ENCODE measurements at regions not wholly inside any gene's neighbourhood (a gene's known extent, or its start where the extent isn't known, plus 50 kb on each side); places are given as distances from the start of the nearest gene placed in this dataset.
"Not testable (repeated sequence)": the region's sequence is repeated elsewhere in the genome, so short reads cannot be mapped to it uniquely, and the experiment has no call there.

DNA sequence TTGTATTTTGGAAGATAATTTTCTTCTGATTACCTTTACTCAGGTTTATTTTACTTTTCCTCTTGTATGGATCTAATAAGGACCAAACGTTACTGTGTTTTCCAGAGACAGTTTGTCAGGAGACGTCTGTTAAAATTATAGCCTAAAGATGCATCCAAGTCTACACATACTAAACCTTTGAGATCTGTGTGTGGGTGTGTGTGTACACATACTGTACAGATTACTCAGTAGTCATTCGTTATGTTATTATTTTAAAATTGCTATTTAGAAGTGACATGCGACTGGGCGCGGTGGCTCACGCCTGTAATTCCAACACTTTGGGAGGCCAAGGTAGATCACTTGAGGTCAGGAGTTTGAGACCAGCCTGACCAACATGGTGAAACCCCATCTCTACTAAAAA lies 51.6 kb upstream of the CNTLN start:
- H3K4me3 Mint-ChIP-seq, result no peak overlapping the region
- no peaks in the 10 kb centered on the region for H3K9me3 Mint-ChIP-seq
- no peak overlapping the region for H3K27ac Mint-ChIP-seq
- DNase-seq (no peak), ATAC-seq (no peak)
- no peaks in the 10 kb centered on the region for H3K27me3 Mint-ChIP-seq
- H3K4me1 Mint-ChIP-seq, result no peaks in the 10 kb centered on the region

DNA sequence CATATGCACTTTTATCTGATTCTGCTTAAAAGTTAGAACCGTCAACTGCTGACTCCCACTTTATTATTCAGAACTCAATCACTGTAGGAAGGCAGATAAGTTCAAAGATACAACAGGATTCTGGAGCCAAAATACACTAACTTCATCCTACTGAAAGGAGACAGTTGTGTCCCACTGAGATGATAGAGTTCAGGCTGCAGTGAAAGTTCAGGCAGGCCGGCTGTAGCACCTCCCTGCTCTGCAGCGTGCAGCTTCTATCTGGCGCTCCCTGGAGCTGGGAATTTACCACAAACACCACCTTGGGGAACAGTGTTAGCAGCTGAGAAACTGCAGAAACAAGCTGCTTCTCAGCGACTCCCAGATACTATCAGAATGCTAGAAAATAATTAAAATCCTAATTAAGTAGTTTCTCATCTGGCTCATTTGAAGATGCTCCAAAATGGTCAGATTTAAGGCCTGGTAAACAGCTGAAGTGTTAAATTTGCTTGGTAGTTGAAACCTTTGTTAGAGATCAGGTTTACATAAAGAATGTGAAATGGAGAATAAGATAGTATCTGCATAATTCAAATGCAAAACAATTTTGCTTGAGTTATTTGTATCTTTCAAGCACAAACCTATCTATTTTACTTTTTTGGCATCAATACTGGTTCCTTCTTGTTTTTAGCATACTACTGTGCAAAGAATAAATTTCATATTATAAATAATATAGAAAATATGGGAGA lies 52.3 kb upstream of the CNTLN start:
- DNase-seq, result no peak
- Mint-ChIP-seq H3K9me3 (no peaks in the 10 kb centered on the region), H3K27me3 (no peaks in the 10 kb centered on the region), H3K4me1 (no peaks in the 10 kb centered on the region), H3K27ac (no peak overlapping the region), H3K4me3 (no peak overlapping the region)
- no peak for ATAC-seq

DNA sequence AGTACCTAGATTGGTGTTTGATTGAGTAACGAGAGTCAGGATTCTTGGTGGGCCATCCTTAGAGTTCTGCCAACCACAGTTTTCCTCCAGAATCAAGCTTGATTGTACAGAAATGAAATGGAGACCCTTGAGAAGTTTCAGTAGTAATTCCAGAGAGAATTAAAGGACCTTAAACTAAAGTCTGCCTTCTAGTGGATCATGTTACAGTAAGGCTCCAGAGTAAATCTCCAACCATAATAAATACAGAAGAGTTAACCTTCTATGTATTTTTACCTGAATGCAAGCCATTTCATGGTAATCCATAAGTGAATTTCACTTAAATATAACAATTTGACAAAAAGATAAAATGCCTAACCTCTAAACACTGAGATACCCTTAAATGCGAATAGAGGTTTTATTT lies 53.0 kb upstream of the CNTLN start:
- ATAC-seq, result no peak
- no peak overlapping the region for H3K27ac Mint-ChIP-seq
- H3K27me3 Mint-ChIP-seq, result no peaks in the 10 kb centered on the region
- H3K4me1 Mint-ChIP-seq, result no peaks in the 10 kb centered on the region
- H3K4me3 Mint-ChIP-seq, result no peak overlapping the region
- no peak for DNase-seq
- H3K9me3 Mint-ChIP-seq, result no peaks in the 10 kb centered on the region

DNA sequence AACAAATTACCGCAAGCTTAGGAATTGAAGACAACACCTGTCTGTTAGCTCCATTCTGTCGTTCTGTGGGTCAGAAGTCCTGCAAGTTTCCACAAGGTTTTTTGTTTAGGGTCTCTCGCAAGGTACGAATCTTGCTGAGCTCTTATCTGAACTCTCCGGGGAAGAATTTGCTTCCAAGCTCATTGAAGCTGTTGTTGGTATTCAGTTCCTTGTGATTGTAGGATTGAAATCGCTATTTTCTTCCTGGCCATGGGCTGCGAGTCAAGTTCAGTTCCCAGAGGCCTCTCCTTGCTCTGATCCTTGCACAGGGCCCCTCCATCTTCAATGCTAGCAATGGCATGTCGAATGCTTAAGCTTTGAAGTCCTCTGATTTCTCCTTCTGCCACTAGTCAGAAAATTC lies 53.5 kb upstream of the CNTLN start:
- Mint-ChIP-seq H3K4me1 (no peaks in the 10 kb centered on the region), H3K4me3 (no peak overlapping the region), H3K27ac (no peak overlapping the region), H3K9me3 (no peaks in the 10 kb centered on the region), H3K27me3 (no peaks in the 10 kb centered on the region)
- no peak for DNase-seq
- no peak for ATAC-seq

DNA sequence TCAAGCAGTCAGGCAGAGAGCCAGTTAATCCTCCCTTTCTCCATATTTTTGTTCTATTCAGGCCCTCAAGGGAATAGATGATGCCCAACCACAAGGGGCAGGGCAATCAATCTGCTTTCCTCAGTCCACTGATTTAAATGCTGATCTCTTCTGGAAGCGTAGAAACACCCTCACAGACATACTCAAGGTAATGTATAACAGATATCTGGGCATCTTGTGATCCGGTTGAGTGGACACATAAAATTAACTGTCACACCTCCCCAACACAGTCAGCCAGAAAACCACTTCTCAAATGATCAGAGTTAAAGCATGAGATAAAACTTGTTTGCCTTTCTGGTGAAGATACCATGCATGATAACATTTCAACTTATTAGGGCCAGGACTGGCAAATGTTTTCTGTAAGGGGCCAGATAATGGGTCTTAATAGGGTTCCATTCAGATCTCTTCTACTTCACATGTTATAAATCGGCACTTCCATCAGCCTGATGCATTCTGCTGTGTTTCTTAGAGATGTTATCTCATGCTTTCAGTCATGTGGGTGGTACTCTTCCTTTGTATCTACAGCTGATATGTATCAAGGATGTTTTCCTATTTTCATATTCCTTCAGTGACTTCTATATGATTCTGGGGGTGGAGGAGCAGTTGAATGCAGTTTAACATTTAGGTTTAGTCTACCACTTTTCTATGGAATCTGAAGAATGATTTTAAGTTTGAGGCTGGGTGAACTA lies 58.9 kb upstream of the CNTLN start:
- H3K27me3 Mint-ChIP-seq, result no peaks in the 10 kb centered on the region
- DNase-seq (no peak), ATAC-seq (no peak)
- H3K9me3 Mint-ChIP-seq, result no peaks in the 10 kb centered on the region
- no peak overlapping the region for H3K27ac Mint-ChIP-seq
- H3K4me1 Mint-ChIP-seq, result no peaks in the 10 kb centered on the region
- no peak overlapping the region for H3K4me3 Mint-ChIP-seq

DNA sequence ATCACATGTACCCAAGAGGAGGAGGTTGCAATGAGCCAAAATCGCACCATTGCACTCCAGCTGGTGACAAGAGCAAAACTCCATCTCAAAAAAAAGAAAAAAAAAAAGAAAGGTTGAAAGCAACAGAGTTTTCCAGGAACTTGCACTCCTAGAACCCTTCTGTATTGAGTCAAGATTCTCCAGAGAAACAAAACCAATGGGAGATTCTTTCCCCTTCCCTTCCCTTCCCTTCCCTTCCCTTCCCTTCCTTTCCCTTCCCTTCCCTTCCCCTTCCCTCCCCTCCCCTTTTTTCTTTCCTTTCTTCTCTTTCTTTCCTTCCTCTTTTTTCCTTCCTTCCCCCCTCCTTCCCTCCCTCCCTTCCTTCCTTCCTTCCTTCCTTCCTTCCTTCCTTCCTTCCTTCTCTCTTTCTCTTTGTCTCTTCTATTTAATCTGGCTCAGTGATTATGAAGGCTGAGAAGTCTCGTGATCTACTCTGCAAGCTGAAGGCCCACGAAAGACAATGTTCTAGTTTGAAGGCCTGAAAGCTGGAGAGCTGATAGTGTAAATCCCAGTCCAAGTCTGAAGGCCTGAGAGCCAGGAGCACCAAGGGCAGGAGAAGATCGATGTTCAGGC lies 59.6 kb upstream of the CNTLN start:
- no peak overlapping the region for H3K27ac Mint-ChIP-seq
- DNase-seq (no peak), ATAC-seq (no peak)
- H3K4me3 Mint-ChIP-seq, result no peak overlapping the region
- H3K9me3 Mint-ChIP-seq, result no peaks in the 10 kb centered on the region
- no peaks in the 10 kb centered on the region for H3K4me1 Mint-ChIP-seq
- H3K27me3 Mint-ChIP-seq, result no peaks in the 10 kb centered on the region

DNA sequence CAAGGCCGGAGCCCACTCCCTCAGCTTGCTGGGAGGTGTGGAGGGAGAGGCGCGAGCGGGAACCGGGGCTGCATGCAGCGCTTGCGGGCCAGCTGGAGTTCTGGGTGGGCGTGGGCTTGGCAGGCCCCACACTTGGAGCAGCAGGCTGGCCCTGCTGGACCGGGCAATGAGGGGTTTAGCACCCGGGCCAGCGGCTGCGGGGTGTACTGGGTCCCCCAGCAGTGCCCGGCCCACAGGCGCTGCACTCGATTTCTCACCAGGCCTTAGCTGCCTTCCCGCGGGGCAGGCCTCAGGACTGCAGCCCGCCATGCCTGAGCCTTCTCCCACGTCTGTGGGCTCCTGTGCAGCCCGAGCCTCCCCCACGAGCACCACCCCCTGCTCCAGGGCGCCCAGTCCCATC lies 62.3 kb upstream of the CNTLN start:
- not testable (repeated sequence) for DNase-seq, H3K4me3 Mint-ChIP-seq, H3K27ac Mint-ChIP-seq, ATAC-seq, H3K9me3 Mint-ChIP-seq, H3K27me3 Mint-ChIP-seq, H3K4me1 Mint-ChIP-seq

DNA sequence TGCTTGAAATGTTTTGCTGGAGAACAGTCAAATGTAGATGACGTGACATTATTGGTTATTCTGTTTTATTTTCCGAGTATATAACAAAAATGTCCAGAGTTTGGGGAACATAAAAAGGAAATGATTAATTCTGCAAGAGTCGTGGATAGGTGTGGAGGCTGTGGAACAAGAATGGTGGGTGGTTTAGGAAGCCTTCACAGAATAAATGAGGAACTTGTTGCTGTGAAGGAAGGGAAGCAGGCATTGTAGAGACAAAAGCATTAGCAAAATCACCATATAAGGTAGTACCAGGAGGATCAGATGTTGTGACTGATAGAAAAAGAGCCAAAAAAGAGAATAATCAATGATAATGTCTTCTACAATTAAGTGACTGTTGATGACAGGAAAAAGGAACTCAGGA lies 66.2 kb upstream of the CNTLN start:
- Mint-ChIP-seq H3K4me1 (no peaks in the 10 kb centered on the region), H3K27me3 (no peaks in the 10 kb centered on the region), H3K9me3 (no peaks in the 10 kb centered on the region), H3K27ac (no peak overlapping the region), H3K4me3 (no peak overlapping the region)
- DNase-seq, result no peak
- no peak for ATAC-seq

DNA sequence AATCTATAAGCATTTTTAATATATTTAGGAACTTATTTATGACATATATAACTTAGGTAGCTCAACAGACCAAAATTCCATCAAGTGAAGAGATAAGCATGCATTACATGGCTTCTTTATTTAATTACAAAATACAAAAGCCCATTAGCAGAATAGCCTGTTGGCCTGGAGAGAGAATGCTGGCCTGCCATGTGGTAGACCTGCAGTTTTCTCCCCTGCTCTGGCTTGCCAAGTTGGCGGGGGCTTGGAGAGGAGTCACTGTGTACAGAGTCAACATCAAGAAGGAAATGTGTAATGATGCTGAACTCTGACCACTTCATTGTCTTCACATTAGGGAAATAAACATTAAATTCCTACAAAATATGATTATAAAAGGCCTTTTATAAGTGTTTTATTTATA lies 69.8 kb upstream of the CNTLN start:
- no peaks in the 10 kb centered on the region for H3K4me1 Mint-ChIP-seq
- ATAC-seq, result no peak
- no peaks in the 10 kb centered on the region for H3K9me3 Mint-ChIP-seq
- no peaks in the 10 kb centered on the region for H3K27me3 Mint-ChIP-seq
- DNase-seq, result no peak
- no peak overlapping the region for H3K27ac Mint-ChIP-seq
- H3K4me3 Mint-ChIP-seq, result no peak overlapping the region

DNA sequence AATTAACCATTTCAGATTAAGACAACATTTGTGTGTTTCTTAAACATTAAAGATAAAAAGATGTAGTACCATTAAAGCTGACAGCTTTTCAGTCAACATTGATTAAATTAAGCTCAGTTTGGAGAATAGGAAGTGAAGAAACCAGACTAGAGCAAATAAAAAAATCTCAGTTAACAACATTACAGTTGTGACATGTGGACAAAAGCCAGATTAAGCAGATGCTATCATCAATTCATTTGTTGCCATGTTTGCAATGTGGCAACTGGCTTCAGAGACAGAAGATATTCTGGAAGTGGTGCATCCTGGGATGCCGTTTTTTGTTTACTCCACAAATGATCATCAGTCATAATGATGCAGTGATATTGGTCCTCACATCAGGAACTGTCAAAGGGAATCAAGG lies 70.3 kb upstream of the CNTLN start:
- no peaks in the 10 kb centered on the region for H3K27me3 Mint-ChIP-seq
- no peak for DNase-seq
- no peak for ATAC-seq
- H3K4me3 Mint-ChIP-seq, result no peak overlapping the region
- no peak overlapping the region for H3K27ac Mint-ChIP-seq
- no peaks in the 10 kb centered on the region for H3K4me1 Mint-ChIP-seq
- no peaks in the 10 kb centered on the region for H3K9me3 Mint-ChIP-seq

DNA sequence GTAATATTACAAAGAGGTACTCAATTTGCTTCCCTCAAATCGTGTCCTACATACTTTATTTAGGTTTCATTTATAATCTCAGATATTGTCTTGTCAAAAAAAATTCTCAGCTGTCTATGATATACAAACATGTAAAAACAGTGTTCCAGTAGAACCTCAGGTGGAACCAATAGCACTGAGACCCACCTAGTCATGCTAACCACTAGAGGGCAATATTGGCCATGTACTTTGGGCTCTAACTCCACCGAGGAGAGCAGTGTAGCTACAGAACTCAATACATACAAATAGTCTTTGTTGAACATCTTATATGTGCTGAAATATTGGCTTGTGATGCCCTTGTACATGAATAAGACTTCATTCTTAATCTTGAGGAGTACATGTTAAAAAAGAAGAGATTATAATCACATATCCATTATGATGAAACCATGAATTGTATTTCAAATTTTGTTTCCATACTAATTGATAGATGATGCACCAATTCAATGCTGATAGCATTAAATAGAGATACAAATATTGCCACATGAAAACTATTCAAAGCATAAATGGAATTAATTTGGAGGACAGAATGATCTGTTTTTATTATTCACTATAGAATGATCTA lies 71.2 kb upstream of the CNTLN start:
- DNase-seq, result peak in 1 of 2 donors; percentile 7
- Mint-ChIP-seq H3K9me3 (no peaks in the 10 kb centered on the region), H3K27ac (no peak overlapping the region), H3K27me3 (no peaks in the 10 kb centered on the region), H3K4me3 (no peak overlapping the region), H3K4me1 (no peaks in the 10 kb centered on the region)
- peak; percentile 70 for ATAC-seq

DNA sequence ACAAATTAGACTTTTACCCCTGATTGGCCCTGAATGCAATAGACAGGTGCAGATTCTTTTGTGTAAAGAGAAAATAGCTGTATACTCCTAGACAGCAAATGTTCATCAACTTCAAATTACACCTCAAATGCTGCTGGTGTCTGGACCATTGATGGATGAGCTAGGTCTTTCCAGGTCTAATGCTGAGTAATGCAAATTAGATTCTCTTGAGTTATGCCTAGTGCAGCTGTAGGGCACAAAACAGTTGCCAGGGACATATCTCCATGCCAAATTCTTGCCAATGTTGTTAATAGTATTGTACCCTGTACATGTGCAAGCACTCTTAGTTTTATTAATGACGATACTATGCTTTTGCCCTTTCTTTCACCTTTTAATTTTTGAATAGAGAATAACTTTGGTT lies 72.3 kb upstream of the CNTLN start:
- Mint-ChIP-seq H3K4me1 (no peaks in the 10 kb centered on the region), H3K27me3 (no peaks in the 10 kb centered on the region), H3K9me3 (no peaks in the 10 kb centered on the region), H3K27ac (no peak overlapping the region), H3K4me3 (no peak overlapping the region)
- DNase-seq (no peak), ATAC-seq (no peak)

DNA sequence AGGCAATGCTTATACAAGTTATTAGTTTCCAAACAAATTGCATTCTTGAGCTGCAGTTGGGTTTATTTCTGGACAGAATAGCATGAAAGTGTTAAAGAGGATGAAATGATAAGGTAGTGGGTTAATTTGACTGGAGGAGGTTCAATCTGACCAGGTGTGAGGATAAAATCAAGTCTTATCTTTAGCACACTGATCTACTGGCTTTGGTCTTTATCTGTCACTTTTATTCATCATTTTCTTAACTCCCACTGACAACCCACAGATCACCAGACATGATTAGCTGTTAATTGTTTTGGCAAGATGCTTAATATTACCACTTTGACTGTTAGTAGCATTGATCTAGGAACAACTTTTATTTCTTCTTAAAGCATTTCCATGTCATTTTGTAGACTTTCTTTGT lies 74.4 kb upstream of the CNTLN start:
- H3K4me1 Mint-ChIP-seq, result no peaks in the 10 kb centered on the region
- no peaks in the 10 kb centered on the region for H3K27me3 Mint-ChIP-seq
- H3K27ac Mint-ChIP-seq, result no peak overlapping the region
- no peak overlapping the region for H3K4me3 Mint-ChIP-seq
- peaks cover 0 to 5% of the 10 kb centered on the region in 2 donors for H3K9me3 Mint-ChIP-seq
- DNase-seq (no peak), ATAC-seq (no peak)

DNA sequence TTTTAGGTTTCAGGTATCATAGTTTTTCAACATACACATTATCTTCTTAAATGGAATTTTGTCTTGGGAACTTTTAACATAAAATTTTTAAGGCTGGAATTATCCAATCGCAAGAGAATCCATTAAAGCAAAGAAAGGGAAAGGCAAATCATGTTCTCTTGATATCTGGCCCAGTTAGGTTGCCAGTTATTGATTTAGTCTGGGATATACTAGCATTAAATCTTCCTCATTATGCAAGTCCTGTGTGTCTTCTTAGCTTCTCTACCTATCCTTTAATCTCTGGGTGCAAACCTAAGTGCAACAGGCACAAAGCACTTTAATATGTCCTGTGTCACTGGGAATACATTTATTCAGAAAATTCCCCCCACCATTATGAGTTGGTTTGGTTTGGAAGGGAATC lies 75.4 kb upstream of the CNTLN start:
- peaks cover 0 to 5% of the 10 kb centered on the region in 2 donors for H3K9me3 Mint-ChIP-seq
- ATAC-seq (no peak), DNase-seq (no peak)
- H3K4me1 Mint-ChIP-seq, result no peaks in the 10 kb centered on the region
- no peaks in the 10 kb centered on the region for H3K27me3 Mint-ChIP-seq
- no peak overlapping the region for H3K27ac Mint-ChIP-seq
- no peak overlapping the region for H3K4me3 Mint-ChIP-seq

DNA sequence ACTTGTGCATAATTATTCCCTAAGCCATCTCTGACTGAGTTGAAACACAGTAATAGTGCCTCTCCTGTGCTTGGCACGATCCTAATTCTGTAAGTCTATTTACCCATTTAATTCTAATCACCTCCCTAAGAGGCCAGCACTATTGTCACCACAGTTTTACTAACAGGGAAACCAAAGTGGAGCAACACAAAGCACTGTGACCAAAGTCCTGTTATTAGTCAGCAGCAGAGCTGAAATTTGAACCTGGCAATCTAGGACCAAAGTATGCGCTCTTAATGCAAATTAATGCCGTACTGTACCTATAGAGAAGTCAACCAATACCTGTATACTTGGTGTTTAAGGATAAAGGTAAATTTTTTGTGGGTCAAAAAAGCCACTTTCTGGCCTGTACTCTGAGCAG lies 77.1 kb upstream of the CNTLN start:
- H3K4me3 Mint-ChIP-seq, result no peak overlapping the region
- ATAC-seq (no peak), DNase-seq (no peak)
- no peaks in the 10 kb centered on the region for H3K27me3 Mint-ChIP-seq
- H3K4me1 Mint-ChIP-seq, result no peaks in the 10 kb centered on the region
- H3K27ac Mint-ChIP-seq, result no peak overlapping the region
- H3K9me3 Mint-ChIP-seq, result peaks cover 0 to 5% of the 10 kb centered on the region in 2 donors

DNA sequence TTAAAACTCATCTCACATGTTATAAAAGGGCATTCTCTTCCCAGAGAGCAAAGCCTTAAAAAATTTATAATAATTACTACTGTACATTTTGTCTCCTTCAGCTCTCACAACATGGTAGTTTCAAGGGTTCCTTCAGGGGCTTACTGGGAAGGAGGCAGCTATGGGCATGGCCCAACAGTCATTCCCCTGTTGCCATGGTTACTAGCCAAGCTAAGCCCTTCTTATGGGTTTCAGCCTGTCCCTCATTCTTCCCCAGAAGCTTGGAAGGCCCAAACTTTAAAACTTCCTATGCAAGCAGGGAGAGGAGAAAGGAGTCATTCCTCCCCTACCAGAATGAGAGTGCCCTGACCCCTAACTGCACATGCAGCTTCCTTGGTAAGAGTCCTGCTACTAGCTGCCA lies 82.2 kb upstream of the CNTLN start:
- ATAC-seq (no peak), DNase-seq (no peak)
- no peak overlapping the region for H3K4me3 Mint-ChIP-seq
- H3K27ac Mint-ChIP-seq, result no peak overlapping the region
- H3K9me3 Mint-ChIP-seq, result peaks cover 5 to 7% of the 10 kb centered on the region in 2 donors
- no peaks in the 10 kb centered on the region for H3K27me3 Mint-ChIP-seq
- H3K4me1 Mint-ChIP-seq, result no peaks in the 10 kb centered on the region

All from stimulated activated naive CD8-positive, alpha-beta T cell treated with anti-CD3 and anti-CD28 coated beads, Interleukin-15, amount 100 ng/mL, for 72 hours (primary cell).